GM21723 (cell line): ENCODE measurements at regions not wholly inside any gene's neighbourhood (a gene's known extent, or its start where the extent isn't known, plus 50 kb on each side); places are given as distances from the start of the nearest gene placed in this dataset.
"Not testable (repeated sequence)": the region's sequence is repeated elsewhere in the genome, so short reads cannot be mapped to it uniquely, and the experiment has no call there.

ENCODE experiments used
- ATAC-seq: cut with Tn5 transposase; IDR thresholded peaks from one replicate; pipeline ENCODE4 v1.9.1; 2021; ENCODE audit warnings: mild to moderate bottlenecking, moderate library complexity; ENCODE audit not compliant: unreplicated experiment

DNA sequence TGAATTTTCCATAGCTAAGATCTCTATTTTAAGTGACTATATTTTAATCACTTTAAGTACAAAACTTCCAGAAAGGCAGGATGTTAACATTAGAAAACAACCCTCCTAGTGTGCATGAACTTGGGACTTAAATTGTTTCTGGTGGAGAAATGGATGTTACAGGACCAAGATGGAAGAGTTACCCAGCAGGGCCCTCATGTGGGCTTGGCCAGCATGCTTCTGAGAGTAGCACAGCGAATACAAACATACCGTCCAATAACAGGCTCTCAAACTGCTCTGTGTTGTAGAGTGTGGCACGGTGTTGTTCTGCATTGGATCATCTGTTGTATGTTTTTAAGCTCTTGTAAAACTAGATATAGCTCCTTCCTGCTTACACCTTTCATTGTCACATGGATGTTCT is 346.1 kb upstream of the SMIM21 start:
- ATAC-seq, result no peak

DNA sequence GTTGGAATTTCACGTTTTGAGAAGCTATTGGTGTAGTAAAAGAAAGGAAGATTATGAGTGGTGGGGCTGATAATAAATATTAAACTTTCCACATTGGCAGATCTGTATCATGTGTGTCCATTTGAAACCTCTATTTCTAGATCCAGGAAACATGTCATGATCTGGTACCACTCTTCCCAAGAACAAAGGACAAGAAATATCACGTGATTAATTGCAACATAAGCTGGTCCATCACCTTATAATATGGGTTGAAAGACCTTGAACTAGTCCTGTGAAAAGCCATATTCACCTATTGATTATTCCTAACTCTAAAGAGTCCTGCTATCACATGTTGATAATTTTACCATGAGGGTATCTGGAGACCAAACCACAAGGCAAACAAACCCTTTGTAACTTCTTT is 335.3 kb upstream of the SMIM21 start:
- ATAC-seq, result no peak

DNA sequence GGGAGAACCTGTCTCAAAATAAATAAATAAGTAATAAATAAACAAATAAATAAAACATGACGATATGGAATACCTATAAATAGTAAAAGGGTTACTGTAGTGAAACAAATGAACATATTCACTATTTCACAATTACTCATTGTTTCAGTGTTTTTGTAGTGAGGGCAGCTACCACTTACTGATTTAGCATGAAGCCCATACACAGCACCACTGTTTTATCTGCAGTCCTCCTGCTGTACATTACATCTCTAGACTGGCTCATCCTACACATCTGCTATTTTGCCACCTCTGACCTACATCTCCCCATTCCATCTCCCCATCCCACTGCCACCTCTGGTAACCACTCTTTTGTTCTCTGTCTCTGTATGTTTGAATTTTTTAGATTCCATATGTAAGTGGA is 332.7 kb upstream of the SMIM21 start:
- no peak for ATAC-seq

DNA sequence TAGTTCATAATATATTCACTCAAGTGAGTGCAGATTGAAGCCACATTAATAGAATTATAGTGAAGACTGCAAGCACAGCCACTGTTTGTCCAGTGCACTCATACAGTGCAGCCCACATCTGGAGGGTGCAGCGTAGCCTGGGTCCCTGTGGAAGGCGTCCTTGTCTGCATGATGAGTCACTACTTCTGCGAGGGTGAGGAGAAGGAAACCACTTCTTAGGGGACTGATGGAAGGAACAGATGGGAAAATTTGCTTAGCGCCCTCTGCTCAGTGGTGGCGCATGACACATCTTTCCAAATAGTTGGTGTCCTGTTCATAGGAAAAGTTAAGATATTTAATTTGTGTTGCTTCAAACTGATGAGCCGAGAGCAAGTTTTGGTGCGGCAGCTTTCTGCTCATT is 330.4 kb upstream of the SMIM21 start:
- no peak for ATAC-seq

DNA sequence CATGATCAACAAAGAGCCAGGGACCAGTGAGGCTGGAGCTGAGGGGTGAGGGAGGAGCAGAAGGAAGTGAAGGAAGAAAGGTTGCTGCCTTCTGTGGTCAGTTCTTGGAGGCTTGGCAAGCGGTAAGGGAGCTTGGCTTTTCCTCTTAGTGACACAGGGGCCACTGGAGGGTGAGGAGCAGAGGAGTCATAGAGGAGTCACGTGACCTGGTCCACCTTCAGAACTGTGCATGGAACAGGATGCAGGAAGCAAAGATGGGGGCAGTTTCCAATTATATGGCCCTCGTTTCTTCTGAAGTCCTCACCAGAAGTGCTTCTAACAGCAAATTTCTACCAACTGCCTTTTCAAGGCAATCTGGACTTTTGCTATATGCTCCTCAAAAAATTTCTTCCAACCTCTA is 326.9 kb upstream of the SMIM21 start:
- ATAC-seq, result no peak

DNA sequence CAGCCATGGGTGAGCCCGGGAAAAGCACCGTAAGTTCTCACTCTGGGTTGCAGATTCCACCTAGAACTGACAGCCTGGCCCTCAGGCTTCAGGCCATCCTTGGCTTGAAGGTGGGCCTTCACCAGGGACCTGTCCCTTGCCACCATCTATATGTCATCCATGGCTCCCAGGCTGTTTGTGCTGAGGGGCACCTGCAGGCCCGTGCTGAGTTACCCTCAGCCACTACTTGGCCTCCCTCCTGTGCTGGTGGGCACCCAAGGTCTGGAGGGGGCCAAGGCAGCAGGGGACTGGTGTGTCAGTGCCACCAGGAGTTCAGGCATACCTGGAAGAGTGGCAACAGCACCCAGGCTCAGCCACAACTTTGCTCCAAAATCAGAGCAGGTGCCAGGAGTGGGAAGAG is 326.2 kb upstream of the SMIM21 start:
- ATAC-seq, result no peak

DNA sequence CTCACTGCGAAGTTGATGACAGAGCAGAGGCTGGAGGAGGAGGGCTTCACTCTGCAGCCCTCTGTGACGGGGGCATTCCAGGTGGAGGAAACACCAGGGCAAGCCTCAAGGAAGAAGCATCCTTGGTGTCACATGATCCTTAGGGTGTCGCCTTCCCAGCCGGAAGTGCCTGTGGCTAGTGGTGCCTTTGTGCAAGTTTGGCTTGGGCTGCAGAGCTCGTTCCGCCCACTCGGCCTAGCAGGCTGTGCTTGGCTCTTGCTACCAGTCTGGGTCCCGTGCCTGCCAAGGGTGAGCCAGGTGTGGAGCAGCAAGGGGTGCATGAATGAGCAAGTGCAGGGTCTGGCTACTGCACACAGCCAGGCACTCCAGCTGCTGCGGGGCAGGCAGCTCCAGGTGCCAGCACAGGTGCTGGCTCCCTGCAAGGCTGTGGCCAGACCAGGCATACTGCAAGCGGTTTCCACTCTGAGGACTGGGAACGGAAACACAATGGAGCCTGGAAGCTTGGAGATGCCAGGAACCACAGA is 325.3 kb upstream of the SMIM21 start:
- no peak for ATAC-seq

DNA sequence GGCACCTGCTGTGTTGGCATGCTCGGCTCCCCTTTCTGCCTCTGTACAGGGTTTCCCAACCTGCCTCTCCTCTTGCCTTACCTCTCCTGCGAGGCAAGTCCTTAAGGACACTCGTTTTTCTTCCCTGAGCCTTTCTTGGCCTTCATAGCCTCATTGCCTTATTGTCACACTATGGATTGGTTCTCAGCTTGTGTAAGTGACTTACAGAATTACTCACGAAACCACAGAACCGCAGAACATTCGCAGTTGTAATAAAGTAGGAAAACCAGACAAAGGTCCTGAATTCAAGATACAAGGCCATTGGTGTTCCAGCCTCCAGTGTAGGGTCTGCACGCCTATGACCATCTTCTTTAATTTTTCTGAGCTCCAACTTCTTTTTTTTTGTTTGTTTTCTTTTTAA is 317.6 kb upstream of the SMIM21 start:
- ATAC-seq, result no peak

DNA sequence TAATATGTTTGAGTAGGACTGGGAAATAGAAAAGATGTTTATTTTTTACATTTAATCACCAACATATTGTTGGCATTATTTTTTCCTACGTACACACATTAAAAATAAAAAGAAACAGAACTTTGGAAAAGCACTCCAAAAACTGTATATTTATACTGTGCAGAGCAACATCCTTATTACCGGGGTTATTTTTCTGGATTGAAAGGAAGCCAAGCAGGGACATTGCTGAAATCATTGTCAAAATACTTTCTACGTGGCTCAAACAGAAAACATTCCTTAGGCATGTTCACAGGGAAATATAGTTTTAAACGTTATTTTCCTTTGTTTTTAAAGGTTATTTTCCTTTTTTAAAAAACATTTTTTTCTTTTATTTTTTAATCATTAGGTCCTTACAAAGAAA is 315.0 kb upstream of the SMIM21 start:
- no peak for ATAC-seq

DNA sequence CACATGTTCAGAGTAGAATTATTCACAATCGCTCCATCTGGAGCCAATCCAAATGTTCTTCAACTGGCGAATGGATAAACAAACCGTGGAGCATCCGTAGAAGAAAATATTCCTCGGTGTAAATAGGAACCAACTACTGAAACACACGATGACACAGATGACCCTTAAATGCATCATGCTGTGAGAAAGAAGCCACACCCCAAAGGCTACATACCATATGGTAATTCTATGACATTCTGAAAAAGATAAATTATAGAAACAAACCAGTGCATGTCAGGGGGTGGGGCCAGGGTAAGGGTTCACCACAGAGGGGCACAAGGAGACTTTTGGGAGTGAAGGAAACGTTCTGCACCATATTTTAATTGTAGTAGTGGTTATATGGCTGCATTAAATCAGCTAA is 312.2 kb upstream of the SMIM21 start:
- ATAC-seq, result no peak

DNA sequence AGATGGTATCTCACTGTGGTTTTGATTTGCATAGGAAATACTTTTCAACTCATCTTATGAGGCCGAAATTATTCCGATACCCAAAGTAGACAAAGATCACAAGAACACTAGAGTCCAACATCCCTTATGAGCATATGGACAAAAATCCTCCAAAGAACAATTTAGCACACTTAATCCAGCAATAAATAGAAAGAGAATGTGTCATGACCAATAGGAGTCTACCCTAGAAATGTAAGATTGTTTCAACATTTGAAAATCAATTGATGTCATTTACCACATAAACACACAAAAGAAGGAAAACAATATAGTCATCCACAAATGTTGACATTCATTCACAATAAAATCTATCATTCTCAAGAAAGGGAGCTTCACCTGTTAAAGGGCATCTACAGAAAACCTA is 307.8 kb upstream of the SMIM21 start:
- no peak for ATAC-seq

DNA sequence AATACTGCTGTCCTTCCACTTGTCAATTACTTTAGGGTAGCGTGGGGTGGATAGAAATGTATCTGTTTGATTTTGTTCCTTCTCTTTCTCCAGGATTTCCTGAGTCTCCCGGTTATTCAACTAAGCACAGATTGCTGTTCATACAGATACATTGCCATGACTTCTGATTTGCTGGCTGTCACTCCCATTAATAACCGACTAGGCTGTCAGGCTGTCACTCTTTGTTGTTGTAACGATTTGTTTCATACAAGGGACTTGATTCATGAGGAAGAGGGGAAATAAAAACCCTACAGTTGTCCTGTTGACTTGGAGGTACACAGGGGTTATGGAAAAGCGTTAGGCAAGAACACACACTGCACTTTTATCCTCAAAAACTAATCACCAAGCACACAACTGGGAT is 302.7 kb upstream of the SMIM21 start:
- ATAC-seq, result no peak

DNA sequence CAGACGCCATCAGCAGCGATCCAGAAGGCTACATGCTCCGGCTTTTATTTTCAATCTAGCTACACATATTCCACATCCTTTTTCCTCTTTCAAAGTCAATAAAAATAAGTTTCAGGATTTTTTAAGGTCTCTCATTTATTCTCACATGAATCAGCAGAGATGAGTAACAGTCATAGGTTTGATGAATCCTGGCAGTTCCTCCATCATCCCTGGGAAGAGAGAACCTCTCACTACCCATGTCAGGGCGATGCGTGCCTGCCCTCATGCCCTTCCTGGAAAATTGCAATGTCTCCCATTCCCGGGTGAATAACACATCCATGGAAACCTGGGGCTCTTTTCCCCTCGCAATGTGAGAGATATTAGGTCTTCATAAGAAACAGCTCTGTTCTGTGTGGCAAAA is 301.1 kb upstream of the SMIM21 start:
- ATAC-seq, result no peak

DNA sequence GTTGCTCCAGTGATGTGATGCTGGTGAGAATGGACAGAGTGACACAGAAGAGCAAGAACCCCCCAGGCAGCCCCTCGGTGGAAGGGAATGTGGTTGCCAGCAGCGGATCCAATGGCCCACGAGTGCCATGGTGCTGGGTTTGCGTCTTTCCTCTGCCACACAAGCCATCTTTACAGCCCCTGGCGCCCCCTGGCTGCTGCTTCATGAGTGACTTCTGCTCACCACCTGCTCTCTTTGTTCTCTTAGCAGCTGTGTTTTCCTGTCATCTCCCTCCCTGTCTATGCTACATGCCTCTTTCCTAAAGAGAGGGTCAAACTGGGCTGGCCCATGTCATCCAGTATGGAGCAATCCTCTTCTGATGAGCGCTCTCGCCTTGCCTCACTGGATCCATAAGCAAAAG is 300.0 kb upstream of the SMIM21 start:
- ATAC-seq, result no peak

DNA sequence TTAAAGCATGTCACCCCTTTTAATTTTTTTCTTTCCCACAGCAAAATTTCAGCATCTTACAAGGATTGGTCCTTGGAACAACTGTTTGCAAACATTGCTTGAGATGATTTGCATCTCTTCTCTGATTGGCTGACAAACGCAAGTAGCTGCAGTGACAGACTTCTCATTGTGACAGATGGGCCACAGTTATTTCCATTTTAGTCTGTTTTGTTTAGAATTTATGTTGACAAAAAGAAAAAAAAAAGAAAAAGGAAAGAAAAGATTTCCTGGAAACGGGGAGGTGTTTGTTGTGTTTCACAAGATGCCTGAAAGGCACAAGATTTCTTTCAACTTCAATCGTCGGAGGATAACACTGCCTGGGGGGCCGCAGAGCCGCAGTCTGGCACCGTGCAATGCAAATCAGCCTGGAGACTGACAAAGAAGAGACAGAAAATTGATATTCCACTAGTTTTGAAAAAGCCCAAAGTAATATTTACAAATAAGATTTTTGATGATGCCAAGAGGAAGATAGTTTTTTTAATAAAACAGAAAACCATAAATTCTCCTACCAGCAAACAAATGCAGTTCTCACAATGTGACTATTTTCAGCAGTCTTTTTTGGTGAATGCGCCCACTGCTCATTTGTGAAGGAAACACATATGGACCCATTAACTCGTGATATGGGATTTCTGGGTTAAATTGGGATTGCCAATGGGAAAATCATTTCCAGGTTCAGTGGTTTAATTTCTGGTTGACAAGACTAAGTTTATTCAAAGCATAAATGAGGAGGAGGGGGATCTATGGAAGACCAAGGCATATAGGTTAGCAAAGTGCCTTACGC is 296.2 kb upstream of the SMIM21 start:
- ATAC-seq, result no peak

DNA sequence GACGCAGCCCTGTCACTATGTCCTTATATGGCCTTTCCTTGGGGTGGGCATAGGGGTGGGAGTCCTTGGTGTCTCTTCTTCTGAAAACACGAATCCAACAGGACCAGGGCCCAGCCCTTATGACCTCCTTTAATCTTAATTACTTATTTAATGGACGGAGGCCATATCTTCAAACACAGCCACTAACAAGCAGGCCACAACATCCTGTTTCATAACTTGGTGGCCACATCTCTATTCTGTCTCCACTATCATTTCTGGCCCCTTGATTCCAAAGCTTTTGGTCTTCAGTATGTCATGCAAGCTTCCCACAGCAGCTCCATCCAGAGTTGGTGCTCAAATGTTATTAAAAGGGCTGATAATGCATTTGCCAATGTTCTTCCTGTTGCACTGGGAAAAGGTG is 287.3 kb upstream of the SMIM21 start:
- ATAC-seq, result no peak

DNA sequence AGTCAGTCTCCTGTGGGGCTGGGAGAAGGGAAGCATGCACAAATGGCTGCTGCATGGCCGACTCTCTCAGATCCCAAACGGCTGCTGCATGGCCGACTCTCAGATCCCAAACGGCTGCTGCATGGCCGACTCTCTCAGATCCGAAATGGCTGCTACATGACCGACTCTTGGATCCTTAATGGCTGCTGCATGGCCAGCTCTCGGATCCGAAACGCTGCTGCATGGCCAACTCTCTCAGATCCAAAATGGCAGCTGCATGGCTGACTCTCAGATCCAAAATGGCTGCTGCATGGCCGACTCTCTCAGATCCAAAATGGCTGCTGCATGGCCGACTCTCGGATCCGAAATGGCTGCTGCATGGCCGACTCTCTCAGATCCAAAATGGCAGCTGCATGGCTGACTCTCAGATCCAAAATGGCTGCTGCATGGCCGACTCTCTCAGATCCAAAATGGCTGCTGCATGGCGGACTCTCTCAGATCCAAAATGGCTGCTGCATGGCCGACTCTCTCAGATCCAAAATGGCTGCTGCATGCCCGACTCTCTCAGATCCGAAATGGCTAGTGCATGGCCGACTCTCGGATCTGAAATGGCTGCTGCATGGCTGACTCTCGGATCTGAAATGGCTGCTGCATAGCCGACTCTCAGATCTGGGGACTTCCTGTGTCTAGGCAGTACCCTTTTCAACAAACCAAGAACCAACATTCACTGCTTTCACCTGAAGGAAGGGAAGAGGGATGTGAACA is 284.8 kb upstream of the SMIM21 start:
- ATAC-seq, result not testable (repeated sequence)

DNA sequence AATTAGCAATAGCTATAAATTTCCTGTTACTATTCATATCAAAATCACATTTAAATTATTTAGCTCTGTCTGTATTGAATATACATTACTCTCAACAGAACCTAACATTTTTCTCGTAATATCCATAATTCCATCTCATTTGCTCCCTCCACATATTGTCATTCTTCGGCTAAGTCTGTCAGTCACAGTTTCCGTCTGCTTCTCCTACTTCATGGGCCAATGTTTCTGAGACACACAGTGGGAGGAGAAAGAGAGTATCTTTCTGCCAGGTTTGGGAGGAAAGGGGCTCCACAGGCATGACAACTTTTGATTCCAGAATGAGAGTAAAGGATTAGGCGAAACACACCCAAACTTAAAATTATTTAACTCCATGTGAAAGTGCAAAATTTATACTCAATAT is 273.1 kb upstream of the SMIM21 start:
- ATAC-seq, result no peak

DNA sequence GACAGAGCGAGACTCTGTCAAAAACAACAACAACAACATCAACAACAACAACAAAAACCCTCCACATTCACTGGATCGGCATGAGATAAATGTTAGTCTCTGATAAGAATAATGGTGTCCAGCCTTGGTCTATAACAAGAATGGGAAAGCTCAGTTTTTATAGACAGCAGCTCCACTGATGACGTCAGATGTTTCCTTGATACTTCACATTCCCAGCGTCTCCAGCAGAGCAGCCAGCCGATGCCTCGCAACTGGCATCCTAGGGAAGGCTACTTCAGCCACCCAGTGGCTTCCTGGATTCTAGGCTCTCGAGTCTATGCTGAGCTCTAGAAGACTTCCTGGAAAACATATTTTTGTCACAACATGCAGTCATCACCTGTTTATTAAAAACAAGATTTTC is 271.4 kb upstream of the SMIM21 start:
- no peak for ATAC-seq

DNA sequence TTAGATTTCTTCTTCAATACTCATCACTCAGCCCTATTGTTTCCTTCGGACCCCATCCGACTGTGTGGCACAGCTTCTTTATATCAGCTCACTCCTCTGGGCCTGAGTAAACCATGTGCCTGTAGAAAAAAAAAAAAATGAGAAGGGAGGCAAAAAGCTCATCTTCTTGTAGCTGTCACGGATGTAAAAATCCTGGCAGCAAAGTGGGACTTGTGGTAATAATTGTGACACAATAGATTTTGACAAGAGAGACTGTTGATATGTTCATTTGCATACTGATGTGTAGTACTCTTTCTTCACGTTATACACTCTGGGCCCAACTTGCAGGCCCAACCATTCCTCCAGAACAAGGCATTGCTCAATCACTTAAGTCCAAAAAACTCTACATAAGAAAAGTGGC is 270.0 kb upstream of the SMIM21 start:
- no peak for ATAC-seq

DNA sequence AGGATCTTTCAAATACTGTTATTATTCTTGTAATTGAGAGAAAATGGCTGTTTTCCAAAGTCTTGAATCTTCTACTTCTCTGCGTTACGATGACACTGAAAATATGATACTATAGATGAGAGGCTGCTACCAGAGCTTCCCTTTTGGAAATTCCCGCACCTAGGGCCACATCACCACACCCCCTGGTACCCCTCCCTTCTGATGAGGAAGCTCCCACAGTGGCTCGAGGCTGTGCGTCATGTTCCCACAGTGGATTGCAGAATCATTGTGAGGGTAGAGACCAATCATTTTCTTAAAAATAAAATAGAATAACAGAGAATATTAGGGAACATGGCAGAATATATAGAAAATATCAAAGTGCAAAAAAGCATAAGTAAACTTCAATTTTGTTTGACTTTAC is 268.9 kb upstream of the SMIM21 start:
- no peak for ATAC-seq

DNA sequence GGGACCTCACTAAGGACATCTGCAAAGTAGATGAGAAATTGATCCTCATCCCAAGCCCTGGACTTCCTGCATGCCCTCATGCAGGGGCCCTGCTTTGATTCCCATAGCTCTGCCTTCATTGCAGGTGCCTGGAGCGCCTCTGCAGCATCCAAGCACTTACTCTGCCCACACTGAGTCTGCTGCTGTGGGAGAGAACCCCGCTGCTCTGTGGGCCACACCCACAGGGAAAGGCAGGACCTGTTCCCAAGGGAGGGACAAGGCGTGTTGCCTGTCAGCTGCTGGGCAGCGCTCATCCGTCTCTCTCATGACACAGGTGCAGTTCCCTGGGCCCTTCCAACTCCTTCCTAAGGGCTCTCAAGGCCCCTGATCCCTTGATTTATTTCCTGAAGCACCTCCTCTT is 266.8 kb upstream of the SMIM21 start:
- no peak for ATAC-seq
